SK-N-MC (cell line): ENCODE measurements at regions not wholly inside any gene's neighbourhood (a gene's known extent, or its start where the extent isn't known, plus 50 kb on each side); places are given as distances from the start of the nearest gene placed in this dataset.

ENCODE experiments used
- DNase-seq: peaks from one replicate; pipeline ENCODE4 v3.0.0-alpha.2; 2011; ENCODE audit warnings: low read depth, low spot score
- H3K27ac ChIP-seq: fragments of 200-600 bp; sonication (generic); 2 replicates; pipeline ENCODE4 v1.5.1; 2016; ENCODE audit warnings: mixed run types
- H3K36me3 ChIP-seq: fragments of 200-600 bp; sonication (generic); 2 replicates; pipeline ENCODE4 v1.6.1; 2017; ENCODE audit warnings: antibody characterized with exemption, low read length, mixed read lengths; ENCODE audit not compliant: insufficient read depth
- H3K4me3 ChIP-seq: fragments of 200-600 bp; sonication (generic); 2 replicates; pipeline ENCODE4 v1.5.1; 2016
- H3K9ac ChIP-seq: fragments of 200-600 bp; sonication (generic); 2 replicates; pipeline ENCODE4 v1.8.0; 2017; ENCODE audit warnings: mixed run types, mixed read lengths; ENCODE audit not compliant: insufficient read length
- H3K9me3 ChIP-seq: fragments of 200-600 bp; sonication (generic); 2 replicates; pipeline ENCODE4 v1.6.1; 2017; ENCODE audit warnings: low read depth, mild to moderate bottlenecking, antibody characterized with exemption, low read length, moderate library complexity, mixed read lengths
- EZH2 ChIP-seq: fragments of 200-600 bp; sonication (generic); IDR thresholded peaks from one replicate; pipeline ENCODE4 v1.6.1; 2017; ENCODE audit warnings: antibody characterized with exemption
- FOXP2 ChIP-seq: optimal IDR thresholded peaks from 2 replicates; pipeline ENCODE3; 2011; ENCODE audit warnings: mild to moderate bottlenecking, moderate library complexity; ENCODE audit not compliant: insufficient read depth; ENCODE audit errors: extremely low read length, control extremely low read depth
- POLR2AphosphoS5 ChIP-seq: IDR thresholded peaks from 2 replicates; pipeline ENCODE4 v1.6.1; 2012; ENCODE audit warnings: mild to moderate bottlenecking, low read depth, low read length, borderline replicate concordance

GRCh38 chr3:144403040-144403457 is 431.4 kb downstream of the DIPK2A start:
- no peak overlapping the region for H3K9ac ChIP-seq
- H3K36me3 ChIP-seq = no peaks in the 10 kb centered on the region
- H3K4me3 ChIP-seq = no peak overlapping the region
- DNase-seq = no peak
- no peak for TF ChIP-seq FOXP2
- TF ChIP-seq POLR2AphosphoS5 = no peak
- no peak for TF ChIP-seq EZH2
- H3K9me3 ChIP-seq = no peaks in the 10 kb centered on the region
- no peak overlapping the region for H3K27ac ChIP-seq

GRCh38 chr3:144407335-144407734 is 435.7 kb downstream of the DIPK2A start:
- DNase-seq = no peak
- no peak overlapping the region for H3K27ac ChIP-seq
- no peak for TF ChIP-seq EZH2
- no peak for TF ChIP-seq POLR2AphosphoS5
- TF ChIP-seq FOXP2 = no peak
- H3K36me3 ChIP-seq = no peaks in the 10 kb centered on the region
- no peak overlapping the region for H3K9ac ChIP-seq
- no peak overlapping the region for H3K4me3 ChIP-seq
- H3K9me3 ChIP-seq = no peaks in the 10 kb centered on the region

GRCh38 chr3:144409319-144409718 is 437.7 kb downstream of the DIPK2A start:
- Histone ChIP-seq H3K9ac (no peak overlapping the region), H3K27ac (no peak overlapping the region), H3K36me3 (no peaks in the 10 kb centered on the region), H3K4me3 (no peak overlapping the region), H3K9me3 (no peaks in the 10 kb centered on the region)
- no peak for DNase-seq
- TF ChIP-seq FOXP2 = no peak

GRCh38 chr3:144413068-144413467 is 441.4 kb downstream of the DIPK2A start:
- H3K9me3 ChIP-seq = no peaks in the 10 kb centered on the region
- no peak overlapping the region for H3K4me3 ChIP-seq
- no peak overlapping the region for H3K9ac ChIP-seq
- H3K27ac ChIP-seq = no peak overlapping the region
- no peaks in the 10 kb centered on the region for H3K36me3 ChIP-seq
- TF ChIP-seq FOXP2 = no peak
- TF ChIP-seq POLR2AphosphoS5 = no peak
- no peak for TF ChIP-seq EZH2
- no peak for DNase-seq

- Histone ChIP-seq H3K9ac (no peak overlapping the region), H3K9me3 (no peaks in the 10 kb centered on the region), H3K36me3 (no peaks in the 10 kb centered on the region), H3K4me3 (no peak overlapping the region), H3K27ac (no peak overlapping the region)
- no peak for TF ChIP-seq FOXP2
- TF ChIP-seq POLR2AphosphoS5 = no peak
- no peak for TF ChIP-seq EZH2
- no peak for DNase-seq
Measured at GRCh38 chr3:144415492-144415891, 443.9 kb downstream of the DIPK2A start.

GRCh38 chr3:144424606-144425005 is 453.0 kb downstream of the DIPK2A start:
- no peak for DNase-seq
- TF ChIP-seq POLR2AphosphoS5 = no peak
- TF ChIP-seq EZH2 = no peak
- TF ChIP-seq FOXP2 = no peak
- Histone ChIP-seq H3K4me3 (no peak overlapping the region), H3K9me3 (no peaks in the 10 kb centered on the region), H3K27ac (no peak overlapping the region), H3K36me3 (no peaks in the 10 kb centered on the region), H3K9ac (no peak overlapping the region)

GRCh38 chr3:144426366-144426765 is 454.7 kb downstream of the DIPK2A start:
- TF ChIP-seq EZH2 = no peak
- TF ChIP-seq POLR2AphosphoS5 = no peak
- no peak for TF ChIP-seq FOXP2
- no peaks in the 10 kb centered on the region for H3K36me3 ChIP-seq
- no peak overlapping the region for H3K4me3 ChIP-seq
- no peaks in the 10 kb centered on the region for H3K9me3 ChIP-seq
- no peak overlapping the region for H3K27ac ChIP-seq
- H3K9ac ChIP-seq = no peak overlapping the region
- DNase-seq = no peak

- no peaks in the 10 kb centered on the region for H3K36me3 ChIP-seq
- no peak for DNase-seq
- H3K9ac ChIP-seq = no peak overlapping the region
- no peak overlapping the region for H3K27ac ChIP-seq
- TF ChIP-seq FOXP2 (no peak), EZH2 (no peak), POLR2AphosphoS5 (no peak)
- H3K4me3 ChIP-seq = no peak overlapping the region
- H3K9me3 ChIP-seq = no peaks in the 10 kb centered on the region
Measured at GRCh38 chr3:144426967-144427366, 455.3 kb downstream of the DIPK2A start.

GRCh38 chr3:144429719-144430121 is 458.1 kb downstream of the DIPK2A start:
- no peaks in the 10 kb centered on the region for H3K36me3 ChIP-seq
- H3K9ac ChIP-seq = no peak overlapping the region
- TF ChIP-seq POLR2AphosphoS5 (no peak), FOXP2 (no peak), EZH2 (no peak)
- H3K27ac ChIP-seq = no peak overlapping the region
- DNase-seq = no peak
- no peaks in the 10 kb centered on the region for H3K9me3 ChIP-seq
- H3K4me3 ChIP-seq = no peak overlapping the region

GRCh38 chr3:144431134-144431533 is 459.5 kb downstream of the DIPK2A start:
- no peak for TF ChIP-seq FOXP2
- TF ChIP-seq EZH2 = no peak
- no peak for TF ChIP-seq POLR2AphosphoS5
- DNase-seq = no peak

More at GRCh38 chr3:144431134-144431533, 459.5 kb downstream of the DIPK2A start:
- Histone ChIP-seq H3K4me3 (no peak overlapping the region), H3K9me3 (no peaks in the 10 kb centered on the region), H3K9ac (no peak overlapping the region), H3K27ac (no peak overlapping the region), H3K36me3 (no peaks in the 10 kb centered on the region)
